ENCODE measurements at regions not wholly inside any gene's neighbourhood (a gene's known extent, or its start where the extent isn't known, plus 50 kb on each side); places are given as distances from the start of the nearest gene placed in this dataset.

- TF ChIP-seq, protein P1, sequence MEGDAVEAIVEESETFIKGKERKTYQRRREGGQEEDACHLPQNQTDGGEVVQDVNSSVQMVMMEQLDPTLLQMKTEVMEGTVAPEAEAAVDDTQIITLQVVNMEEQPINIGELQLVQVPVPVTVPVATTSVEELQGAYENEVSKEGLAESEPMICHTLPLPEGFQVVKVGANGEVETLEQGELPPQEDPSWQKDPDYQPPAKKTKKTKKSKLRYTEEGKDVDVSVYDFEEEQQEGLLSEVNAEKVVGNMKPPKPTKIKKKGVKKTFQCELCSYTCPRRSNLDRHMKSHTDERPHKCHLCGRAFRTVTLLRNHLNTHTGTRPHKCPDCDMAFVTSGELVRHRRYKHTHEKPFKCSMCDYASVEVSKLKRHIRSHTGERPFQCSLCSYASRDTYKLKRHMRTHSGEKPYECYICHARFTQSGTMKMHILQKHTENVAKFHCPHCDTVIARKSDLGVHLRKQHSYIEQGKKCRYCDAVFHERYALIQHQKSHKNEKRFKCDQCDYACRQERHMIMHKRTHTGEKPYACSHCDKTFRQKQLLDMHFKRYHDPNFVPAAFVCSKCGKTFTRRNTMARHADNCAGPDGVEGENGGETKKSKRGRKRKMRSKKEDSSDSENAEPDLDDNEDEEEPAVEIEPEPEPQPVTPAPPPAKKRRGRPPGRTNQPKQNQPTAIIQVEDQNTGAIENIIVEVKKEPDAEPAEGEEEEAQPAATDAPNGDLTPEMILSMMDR (IDR thresholded peaks at IDR 0.05; ENCODE audit: extremely low read depth, insufficient read depth, missing control alignments): no peak
- DNase-seq (ENCODE audit: low spot score): no peak
- in situ Hi-C loops (cut with MboI; ENCODE audit: low pct_unique_long_range_greater_than_20kb, low sequenced_read_pairs, unreplicated experiment): no loop called here
These were observed 278.9 kb downstream of the CENPW start for GRCh38 chr6:126618639-126619343.

DNA sequence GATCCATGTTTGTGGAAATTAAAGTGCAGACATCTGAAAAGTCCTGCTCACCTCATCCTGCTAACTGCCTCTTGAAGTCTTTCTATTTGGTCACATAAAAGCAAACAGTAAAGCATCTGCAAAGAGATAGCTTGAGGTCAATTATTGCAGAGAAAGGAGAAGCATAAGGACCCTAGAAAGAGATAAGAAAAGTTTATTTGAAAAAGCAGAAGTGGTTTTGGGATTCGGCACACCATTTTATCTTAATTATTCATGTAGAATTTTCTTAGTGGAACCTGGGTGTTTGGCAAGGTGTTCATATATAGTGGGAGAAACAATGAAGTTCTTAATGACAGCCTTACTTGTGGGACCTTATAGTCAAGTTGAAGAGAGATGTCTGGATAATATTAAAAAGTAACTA is 280.8 kb downstream of the CENPW start:
- TF ChIP-seq, protein P1 (IDR thresholded peaks at IDR 0.05; ENCODE audit: extremely low read depth, insufficient read depth, missing control alignments): no peak
- in situ Hi-C loops (cut with MboI; ENCODE audit: low pct_unique_long_range_greater_than_20kb, low sequenced_read_pairs, unreplicated experiment): no loop called here
- no peak for DNase-seq (ENCODE audit: low spot score)

GRCh38 chr6:126625019-126625418 is 285.1 kb downstream of the CENPW start:
- TF ChIP-seq, protein P1 (IDR thresholded peaks at IDR 0.05; ENCODE audit: extremely low read depth, insufficient read depth, missing control alignments): no peak
- in situ Hi-C loops (cut with MboI; ENCODE audit: low pct_unique_long_range_greater_than_20kb, low sequenced_read_pairs, unreplicated experiment): no loop called here
- DNase-seq (ENCODE audit: low spot score): no peak

DNA sequence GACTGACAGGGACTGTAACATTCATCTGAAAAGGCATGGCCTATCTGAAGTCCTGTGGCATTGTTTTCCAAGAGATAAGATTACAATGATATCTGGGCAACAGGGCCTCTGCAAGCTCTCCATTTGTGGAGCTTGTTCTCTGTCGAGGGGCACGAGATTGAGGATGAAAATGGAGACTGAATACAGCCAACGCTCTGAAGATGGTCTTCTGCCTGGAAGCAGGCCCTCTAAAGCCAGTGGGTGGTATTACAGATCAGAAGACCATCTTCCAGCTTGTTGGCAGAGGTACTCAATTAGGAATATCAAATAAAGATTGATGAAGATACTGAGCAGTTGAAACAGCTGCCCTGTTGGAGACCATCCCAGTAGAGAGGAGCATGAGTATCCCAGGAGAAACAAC is 288.2 kb downstream of the CENPW start:
- TF ChIP-seq, protein P1 (IDR thresholded peaks at IDR 0.05; ENCODE audit: extremely low read depth, insufficient read depth, missing control alignments): no peak
- no peak for DNase-seq (ENCODE audit: low spot score)
- in situ Hi-C loops (cut with MboI; ENCODE audit: low pct_unique_long_range_greater_than_20kb, low sequenced_read_pairs, unreplicated experiment): no loop called here

DNA sequence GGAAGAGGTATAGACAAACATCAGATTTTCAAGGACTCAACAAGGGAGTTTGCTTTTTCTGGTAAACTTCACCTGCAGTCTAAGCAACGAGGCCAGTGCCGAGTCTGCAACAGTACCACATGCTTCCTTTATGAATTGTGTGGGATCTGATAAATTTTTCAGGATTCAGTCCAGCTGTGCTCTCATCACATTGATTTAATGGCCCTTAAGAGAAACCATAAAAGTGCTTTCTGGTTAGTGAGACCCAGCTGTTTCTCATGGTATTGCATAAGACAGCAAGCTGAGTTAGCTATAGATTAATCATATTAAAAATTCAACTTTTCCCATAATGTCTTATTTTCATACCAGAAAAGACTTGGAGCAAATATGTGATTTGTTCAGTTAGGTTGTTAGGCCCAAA is 291.4 kb downstream of the CENPW start:
- in situ Hi-C loops (cut with MboI; ENCODE audit: low pct_unique_long_range_greater_than_20kb, low sequenced_read_pairs, unreplicated experiment): no loop called here
- no peak for DNase-seq (ENCODE audit: low spot score)
- TF ChIP-seq, protein P1 (IDR thresholded peaks at IDR 0.05; ENCODE audit: extremely low read depth, insufficient read depth, missing control alignments): no peak

GRCh38 chr6:126632271-126632670 is 292.4 kb downstream of the CENPW start:
- no peak for DNase-seq (ENCODE audit: low spot score)
- in situ Hi-C loops (cut with MboI; ENCODE audit: low pct_unique_long_range_greater_than_20kb, low sequenced_read_pairs, unreplicated experiment): no loop called here
- TF ChIP-seq, protein P1 (IDR thresholded peaks at IDR 0.05; ENCODE audit: extremely low read depth, insufficient read depth, missing control alignments): no peak

Measured in GM13977 (cell line).